ENCODE measurements at regions not wholly inside any gene's neighbourhood (a gene's known extent, or its start where the extent isn't known, plus 50 kb on each side); places are given as distances from the start of the nearest gene placed in this dataset.

- H4K20me1 ChIP-seq (replicated peaks; ENCODE audit: control insufficient read depth, insufficient read depth, low read length) = no peaks in the 10 kb centered on the region
- intact Hi-C loops (cut with micrococcal nuclease) (no loop called here), in situ Hi-C loops (cut with MboI) (no loop called here)
- ChIA-PET POLR2A (no interaction called here), CTCF (ENCODE audit: low intra/inter-chr PET ratio) (no interaction called here)
- H2AFZ ChIP-seq (ENCODE audit: low read depth, low read length) = no peak overlapping the region
- no peaks in the 10 kb centered on the region for H3K4me1 ChIP-seq (replicated peaks in 1 of 2; ENCODE audit: control insufficient read depth in 2 of 2, insufficient read depth in 2 of 2, low read length in 2 of 2)
- 0% methylated on average over 1 of the region's 1 CpG for WGBS (ENCODE audit: insufficient coverage, low coverage, missing lambda C conversion rate)
- ATAC-seq (no peak), FAIRE-seq (no peak), DNase-seq (ENCODE audit: extremely low read depth in 1 of 4, low spot score in 3 of 4) (no peak)
- TF ChIP-seq POLR2B (IDR thresholded peaks at IDR 0.05; ENCODE audit: low read depth, partially characterized antibody) (no peak), TCFL5 (CRISPR knock-in tag; conservative IDR thresholded peaks at IDR 0.05) (no peak), ELF2 (CRISPR knock-in tag; IDR thresholded peaks at IDR 0.05) (no peak), PRMT5 (CRISPR knock-in tag; IDR thresholded peaks at IDR 0.05) (no peak), CREB3L1 (IDR thresholded peaks at IDR 0.05; ENCODE audit: borderline replicate concordance, low read depth) (no peak), SNAPC5 (CRISPR knock-in tag; IDR thresholded peaks at IDR 0.05) (no peak), STAG1 (CRISPR knock-in tag; IDR thresholded peaks at IDR 0.05; ENCODE audit: borderline replicate concordance) (no peak)
- H3K36me3 ChIP-seq (ENCODE audit: control insufficient read depth, insufficient read depth, low read length) = no peaks in the 10 kb centered on the region
- no peak overlapping the region for H3K9ac ChIP-seq (ENCODE audit: insufficient read depth in 1 of 2, low read depth in 2 of 2, low read length in 2 of 2)
- no peak overlapping the region for H3K27ac ChIP-seq (ENCODE audit: extremely low read depth, low read depth, low read length)
- H3K27me3 ChIP-seq (ENCODE audit: control insufficient read depth in 2 of 2, insufficient read depth in 2 of 2, low read length in 2 of 2) = no peaks in the 10 kb centered on the region
- H3K9me1 ChIP-seq (ENCODE audit: control insufficient read depth, insufficient read depth, low read length) = no peaks in the 10 kb centered on the region
- H3K4me2 ChIP-seq (ENCODE audit: insufficient read depth, low read length) = no peak overlapping the region
- H3K4me3 ChIP-seq = no peak overlapping the region
- H3K9me3 ChIP-seq (replicated peaks; ENCODE audit: control insufficient read depth, insufficient read depth, low read depth, low read length) = no peaks in the 10 kb centered on the region; the same call in 1 of the 2 replicates
- H3K79me2 ChIP-seq (ENCODE audit: control insufficient read depth, insufficient read depth, low read length) = no peaks in the 10 kb centered on the region
- no TSS peak for BruUV-seq (replicated peaks)
Observed at GRCh38 chr5:120375248-120375647, 88.9 kb upstream of the PRR16 start.

Data from K562 (cell line).